GM19372 (cell line): ENCODE measurements at regions not wholly inside any gene's neighbourhood (a gene's known extent, or its start where the extent isn't known, plus 50 kb on each side); places are given as distances from the start of the nearest gene placed in this dataset.
"Not testable (repeated sequence)": the region's sequence is repeated elsewhere in the genome, so short reads cannot be mapped to it uniquely, and the experiment has no call there.

Source experiments
- ATAC-seq: cut with Tn5 transposase; IDR thresholded peaks from one replicate; pipeline ENCODE4 v1.9.1; 2021; ENCODE audit warnings: mild to moderate bottlenecking, low read depth, moderate library complexity; ENCODE audit not compliant: unreplicated experiment

DNA sequence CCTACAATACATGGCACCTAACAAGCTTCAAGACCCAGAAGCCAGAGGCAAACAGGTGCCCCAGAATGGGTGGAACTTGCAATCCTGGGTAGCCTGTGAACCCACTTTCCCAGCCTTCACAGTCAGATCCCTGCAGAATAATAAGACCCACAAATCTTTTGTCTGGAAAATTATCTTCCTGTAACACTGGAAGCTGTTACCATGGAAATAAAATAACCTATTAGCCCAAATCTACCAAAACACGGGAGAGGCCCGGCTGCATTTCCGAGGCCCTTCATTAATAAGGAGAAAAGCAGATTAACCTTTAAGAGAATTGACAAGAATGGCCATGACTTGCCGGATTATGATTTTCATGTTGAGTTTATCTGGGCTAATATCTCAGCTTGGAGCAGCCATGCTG lies 256.1 kb upstream of the PROK2 start:
- ATAC-seq, result no peak

DNA sequence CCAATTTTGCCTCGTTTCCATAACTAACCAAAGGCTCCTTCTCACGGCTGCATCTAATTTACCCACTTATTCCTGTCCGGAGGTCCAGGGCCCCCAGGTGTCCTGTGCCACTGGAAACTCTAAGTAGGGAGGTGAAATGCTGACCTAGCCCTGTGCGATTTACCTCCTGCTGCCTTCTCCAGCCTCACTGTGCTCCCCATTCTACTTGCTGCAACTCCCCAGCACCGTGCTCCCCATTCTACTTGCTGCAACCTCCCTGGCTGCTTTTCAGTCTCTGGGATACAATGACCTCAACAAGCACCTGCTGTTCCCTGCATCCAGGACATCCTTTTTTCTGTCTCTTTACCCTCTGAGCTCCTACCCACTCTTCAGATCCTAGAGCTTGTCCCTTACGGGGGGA lies 254.7 kb upstream of the PROK2 start:
- ATAC-seq, result no peak

DNA sequence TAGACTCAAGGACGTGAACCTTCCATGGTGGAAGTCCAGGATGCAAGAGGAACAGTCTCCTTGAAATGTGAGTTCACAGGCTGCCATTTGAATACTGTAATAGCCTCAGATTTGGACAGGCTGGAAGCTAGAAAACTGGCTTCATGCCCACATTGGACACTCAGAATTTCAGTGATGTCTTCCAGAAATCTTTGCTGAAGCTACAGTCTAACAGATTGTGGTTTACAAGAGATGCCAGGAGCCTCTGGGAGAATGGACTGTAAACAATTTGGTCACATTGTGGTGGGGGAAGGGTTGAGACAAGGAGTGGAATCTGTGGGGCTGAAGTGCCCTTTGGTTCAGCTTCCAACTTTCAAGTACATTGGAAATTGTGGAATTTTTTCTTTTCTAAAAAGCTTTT lies 252.0 kb upstream of the PROK2 start:
- ATAC-seq, result no peak

DNA sequence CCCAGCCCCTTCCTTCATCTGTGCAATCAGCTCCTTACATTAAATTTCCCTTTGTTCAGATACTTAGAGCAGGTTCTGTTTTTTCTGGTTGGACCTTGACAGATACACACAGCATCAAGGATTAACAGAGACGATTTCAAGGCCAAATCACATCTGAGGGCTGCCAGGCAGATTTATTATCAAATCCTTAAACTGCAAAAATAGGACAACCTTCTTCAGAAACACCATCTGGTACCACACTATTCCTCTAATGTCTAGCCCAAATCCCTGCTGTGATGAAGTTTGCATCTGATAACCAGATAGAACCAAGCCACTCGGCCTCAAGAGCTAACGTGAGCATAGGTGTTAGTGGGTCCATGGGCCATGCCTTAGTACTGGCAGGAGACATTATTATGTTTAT lies 250.7 kb upstream of the PROK2 start:
- no peak for ATAC-seq

DNA sequence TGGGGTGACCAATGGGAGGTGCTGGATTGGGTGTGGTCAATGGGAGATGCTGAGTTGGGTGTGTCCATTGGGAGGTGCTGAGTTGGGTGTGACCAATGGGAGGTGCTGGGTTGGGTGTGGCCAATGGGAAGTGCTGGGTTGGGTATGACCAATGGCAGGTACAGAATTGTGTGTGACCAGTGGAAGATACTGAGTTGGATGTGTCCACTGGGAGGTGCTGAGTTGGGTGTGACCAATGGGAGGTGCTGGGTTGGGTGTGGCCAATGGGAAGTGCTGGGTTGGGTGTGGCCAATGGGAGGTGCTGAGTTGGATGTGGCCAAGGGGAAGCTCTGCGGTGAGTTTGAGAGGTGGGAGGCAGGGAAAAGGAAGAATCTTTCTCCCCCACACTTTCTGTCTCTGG lies 250.0 kb upstream of the PROK2 start:
- ATAC-seq, result no peak

DNA sequence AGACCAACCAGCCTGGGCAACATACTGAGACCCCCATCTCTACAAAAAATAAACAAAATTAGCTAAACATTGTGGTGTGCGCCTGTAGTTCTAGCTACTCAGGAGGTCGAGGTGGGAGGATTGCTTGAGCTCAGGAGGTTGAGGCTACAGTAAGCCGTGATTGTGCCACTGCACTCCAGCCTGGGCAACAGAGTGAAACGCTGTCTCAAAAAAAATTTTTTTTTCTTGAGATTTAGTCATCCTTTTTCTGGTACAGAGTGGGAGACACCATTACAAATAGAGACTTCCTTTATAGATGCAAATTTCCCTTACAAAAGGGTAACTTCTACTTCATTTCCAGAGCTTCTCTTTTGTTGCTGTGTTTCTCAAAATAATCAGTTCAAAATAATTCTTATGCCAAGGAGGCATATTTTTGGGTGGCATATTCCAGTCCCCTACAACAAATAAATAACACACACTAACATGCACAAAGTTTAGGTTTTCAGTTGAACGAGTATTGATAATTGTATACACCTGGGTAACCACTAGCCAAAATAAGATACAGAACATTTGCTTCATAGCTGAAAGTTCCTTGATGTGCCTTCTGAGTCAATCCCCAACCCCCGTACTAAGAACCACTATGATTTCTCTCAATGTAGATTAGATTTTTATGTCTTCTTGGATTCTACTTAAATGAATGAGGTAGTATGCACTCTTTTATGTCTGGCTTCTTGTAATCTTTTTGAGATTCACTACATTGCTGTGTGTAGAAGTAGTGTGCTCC lies 248.9 kb upstream of the PROK2 start:
- ATAC-seq, result no peak

DNA sequence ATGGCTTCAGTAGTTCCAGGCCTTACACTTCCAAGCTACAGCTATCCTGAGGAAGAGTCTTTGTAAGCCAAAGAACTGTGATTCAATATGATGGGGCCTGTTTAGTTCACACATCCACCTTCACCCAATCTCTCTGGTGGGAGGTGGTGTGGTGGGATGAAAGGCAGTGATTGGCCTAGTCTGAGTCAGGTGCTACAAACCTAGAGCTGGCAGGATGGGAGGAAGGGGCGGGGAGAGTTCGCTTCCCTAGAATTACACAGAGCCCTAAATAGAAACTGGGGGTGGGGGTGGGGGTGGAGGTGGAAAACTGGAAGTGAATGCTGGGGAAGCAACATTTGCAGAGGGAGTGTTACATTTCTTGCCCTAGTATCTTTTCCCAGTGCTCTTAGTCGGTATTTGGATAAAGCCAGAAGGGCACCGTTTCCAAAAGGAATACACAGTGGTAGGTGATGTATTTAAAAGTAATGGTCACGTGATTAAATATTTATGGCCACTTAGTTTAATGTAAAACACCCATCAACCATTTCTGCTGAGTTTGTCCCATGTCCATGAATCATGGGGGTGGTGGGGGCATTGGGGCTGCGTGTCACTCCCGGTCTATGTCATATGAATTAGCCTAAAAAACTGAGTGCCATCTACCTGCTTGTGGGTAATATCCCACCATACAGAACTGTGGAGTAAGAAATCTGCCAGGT lies 247.6 kb upstream of the PROK2 start:
- ATAC-seq, result no peak

DNA sequence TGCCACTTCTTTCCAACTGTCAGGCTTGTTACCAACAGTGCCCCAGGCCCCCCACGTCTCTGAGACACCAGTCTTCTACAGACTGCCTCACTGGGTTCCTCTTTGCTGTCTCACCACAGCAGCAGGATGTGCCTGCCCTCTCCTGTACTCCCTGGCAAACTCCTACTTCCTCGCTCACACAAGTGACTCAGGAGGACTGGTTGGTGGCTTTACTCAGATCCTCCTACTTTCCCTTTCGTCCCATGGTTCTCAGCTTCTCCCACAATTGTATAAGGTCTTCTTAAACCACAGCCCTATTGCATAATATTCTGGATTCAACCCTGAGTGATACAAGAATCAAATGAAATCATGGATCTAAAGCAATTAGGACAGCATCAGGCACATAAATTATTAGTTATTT lies 246.6 kb upstream of the PROK2 start:
- no peak for ATAC-seq

DNA sequence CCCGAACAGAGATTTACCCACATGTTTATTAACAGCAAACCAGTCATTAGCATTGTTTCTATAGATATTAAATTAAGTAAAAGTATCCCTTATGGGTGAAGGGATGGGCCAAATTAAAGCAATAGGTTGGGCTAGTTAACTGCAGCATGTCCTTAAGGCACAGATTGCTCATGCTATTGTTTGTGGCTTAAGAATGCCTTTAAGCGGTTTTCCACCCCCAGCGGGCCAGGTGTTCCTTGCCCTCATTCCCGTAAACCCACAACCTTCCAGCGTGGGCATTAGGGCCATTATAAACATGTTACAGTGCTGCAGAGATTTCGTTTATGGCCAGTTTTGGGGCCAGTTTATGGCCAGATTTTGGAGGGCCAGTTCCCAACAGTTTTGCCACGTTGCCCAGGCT lies 245.3 kb upstream of the PROK2 start:
- ATAC-seq, result not testable (repeated sequence)

DNA sequence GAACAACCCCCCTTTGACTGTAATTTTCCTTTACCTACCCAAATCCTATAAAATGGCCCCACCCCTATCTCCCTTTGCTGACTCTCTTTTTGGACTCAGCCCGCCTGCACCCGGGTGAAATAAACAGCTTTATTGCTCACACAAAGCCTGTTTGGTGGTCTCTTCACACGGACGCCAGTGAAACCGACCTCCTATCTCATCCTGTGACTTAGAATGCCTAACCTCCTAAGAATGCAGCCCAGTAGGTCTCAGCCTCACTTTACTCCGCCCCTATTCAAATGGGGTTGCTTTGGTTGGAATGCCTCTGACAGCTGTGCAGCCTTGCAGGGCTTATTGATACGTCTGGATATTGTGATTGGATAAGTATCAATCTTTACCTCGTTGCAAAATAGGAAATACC lies 243.8 kb upstream of the PROK2 start:
- ATAC-seq, result not testable (repeated sequence)

DNA sequence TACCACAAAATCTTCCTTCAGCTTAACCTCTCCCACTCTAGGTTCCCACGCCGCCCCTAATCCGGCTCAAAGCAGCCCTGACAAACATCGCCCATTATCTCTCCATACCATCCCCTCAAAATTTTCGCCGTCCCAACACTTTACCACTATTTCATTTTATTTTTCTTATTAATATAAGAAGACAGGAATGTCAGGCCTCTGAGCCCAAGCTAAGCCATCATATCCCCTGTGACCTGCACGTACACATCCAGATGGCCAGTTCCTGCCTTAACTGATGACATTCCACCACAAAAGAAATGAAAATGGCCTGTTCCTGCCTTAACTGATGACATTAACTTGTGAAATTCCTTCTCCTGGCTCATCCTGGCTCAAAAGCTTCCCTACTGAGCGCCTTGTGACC lies 243.4 kb upstream of the PROK2 start:
- not testable (repeated sequence) for ATAC-seq

DNA sequence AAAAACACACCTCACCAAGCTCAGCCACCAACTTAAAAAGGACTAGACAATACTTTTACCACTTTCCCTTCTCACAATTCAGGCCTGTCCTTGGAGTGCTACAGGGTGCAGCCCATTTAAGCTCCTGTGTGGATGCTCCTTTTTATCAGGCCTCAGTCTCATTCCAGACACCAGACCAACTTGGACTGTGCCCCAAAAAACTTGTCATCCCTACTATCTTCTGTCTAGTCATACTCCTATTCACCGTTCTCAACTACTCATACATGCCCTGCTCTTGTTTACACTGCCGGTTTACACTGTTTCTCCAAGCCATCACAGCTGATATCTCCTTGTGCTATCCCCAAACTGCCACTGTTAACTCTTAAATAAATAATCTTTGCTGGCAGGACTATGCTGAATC lies 242.8 kb upstream of the PROK2 start:
- not testable (repeated sequence) for ATAC-seq

DNA sequence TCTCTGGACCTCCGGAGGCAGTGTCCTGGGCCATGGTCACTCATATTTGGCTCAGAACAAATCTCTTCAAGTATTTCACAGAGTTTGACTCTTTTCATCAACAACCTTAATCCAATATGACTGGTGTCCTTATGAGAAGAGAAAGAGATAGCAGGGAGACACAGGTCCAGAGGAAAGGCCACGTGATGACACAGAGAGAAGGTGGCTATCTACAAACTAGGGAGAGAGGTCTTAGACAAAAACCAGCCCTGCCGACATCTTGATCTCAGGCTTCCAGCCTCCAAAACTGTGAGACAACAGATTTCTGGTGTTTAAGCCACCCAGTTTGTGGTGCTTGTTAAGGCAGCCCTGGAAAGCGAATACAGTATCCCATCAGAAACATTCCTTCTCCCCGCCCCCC lies 237.1 kb upstream of the PROK2 start:
- ATAC-seq, result no peak

DNA sequence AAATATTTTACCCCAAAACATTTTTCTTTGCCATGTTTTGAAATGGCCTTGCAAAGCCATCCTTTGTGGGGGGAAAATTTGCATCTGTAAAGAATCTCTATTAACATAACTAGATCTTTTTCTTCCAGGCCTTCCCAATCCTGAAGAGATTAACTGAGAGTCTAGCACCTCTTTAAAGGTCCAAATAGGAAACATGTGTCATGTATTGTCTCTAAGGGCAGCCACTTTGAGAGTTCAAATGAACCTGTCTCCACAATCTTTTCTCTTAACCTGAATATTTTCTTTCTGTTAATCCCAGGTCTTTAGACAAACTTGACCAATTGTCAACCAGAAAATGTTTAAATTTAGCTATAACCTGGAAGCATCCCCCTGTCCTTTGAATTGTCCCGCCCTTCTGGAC lies 236.6 kb upstream of the PROK2 start:
- no peak for ATAC-seq

DNA sequence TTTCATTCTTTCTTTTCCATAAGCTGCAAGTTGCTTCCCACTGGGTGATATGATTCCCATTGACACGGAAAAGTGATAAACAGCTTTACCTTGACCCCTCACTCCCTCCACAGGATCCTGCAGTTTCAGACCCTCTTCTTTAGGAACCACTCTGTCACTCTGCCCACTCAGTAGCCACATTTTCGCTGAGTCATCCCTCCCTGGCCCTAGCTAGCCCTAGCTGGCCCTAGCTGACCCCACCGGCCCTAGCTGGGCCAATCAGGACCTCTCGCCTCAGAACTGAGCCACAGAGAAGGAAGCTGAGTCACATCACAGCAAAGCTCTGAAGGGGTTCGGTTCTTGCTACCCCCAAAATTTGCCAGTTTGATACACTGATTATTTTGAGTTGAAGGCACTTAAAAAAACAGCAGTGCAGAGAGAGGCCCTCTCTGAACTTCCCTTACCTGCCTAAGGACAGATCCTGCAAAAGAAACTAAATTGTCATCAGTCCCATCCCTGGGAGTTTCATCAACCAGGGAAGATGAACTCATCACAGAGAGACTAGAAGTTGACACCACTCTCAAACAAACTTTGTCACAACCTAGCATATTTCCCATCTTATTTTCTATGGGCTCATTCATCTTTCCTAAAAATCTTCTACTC lies 233.5 kb upstream of the PROK2 start:
- ATAC-seq, result no peak

DNA sequence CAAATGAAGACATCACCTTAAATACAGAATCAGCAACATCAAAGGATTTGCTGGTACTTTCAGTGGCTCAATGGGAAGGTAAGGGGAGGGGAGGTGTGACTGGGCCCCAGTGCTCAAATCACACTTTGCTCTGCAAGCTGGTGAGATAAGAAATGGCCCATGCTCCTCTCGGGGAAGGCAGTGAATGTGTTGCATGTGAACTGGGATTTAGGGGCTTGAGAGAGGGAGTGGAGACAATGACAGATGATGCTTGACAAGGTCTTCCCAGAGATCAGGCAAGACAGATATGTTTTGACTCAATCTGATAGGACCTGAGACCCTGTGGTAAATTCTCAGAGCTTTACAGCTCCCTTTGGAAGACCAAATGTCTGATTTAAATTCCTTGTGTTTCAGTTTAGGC lies 233.0 kb upstream of the PROK2 start:
- no peak for ATAC-seq

DNA sequence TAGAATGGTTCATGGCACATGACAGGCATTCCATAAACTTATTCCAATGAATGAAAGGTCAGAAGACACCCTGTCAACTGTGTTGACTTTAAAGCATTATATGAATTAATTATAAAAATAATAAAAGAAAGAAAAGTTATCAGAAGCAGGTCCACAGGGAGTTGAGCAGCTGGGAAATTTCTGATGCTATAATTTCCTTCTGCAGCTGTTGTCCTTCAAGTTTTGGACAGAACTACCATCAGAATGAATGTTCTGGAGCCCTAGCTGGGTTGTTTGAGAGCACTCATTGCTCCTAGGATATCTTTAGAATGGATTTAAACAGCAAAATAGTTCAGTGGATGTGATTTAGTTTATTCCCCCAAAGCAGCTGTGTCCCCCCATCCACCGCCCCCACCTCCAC lies 232.4 kb upstream of the PROK2 start:
- no peak for ATAC-seq

DNA sequence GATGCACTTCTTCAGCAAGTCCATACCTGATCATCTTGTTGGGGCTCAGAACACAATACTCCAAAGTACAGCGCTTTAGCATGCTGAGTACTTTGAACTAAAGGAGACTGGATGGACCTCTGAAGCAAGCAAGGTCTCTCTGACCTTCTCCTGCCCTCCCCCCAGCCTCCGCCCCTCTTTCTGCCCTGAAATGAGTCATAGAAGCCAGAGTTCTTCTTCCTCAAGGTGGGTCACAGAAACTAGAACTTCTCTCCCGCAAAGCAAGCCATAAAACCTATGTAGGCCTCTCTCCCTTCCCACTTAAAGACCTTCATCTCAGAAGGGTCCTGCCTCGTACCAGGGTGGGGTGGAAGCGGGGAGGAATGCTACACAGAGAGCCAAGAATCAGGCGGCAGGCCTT lies 230.5 kb upstream of the PROK2 start:
- ATAC-seq, result no peak

DNA sequence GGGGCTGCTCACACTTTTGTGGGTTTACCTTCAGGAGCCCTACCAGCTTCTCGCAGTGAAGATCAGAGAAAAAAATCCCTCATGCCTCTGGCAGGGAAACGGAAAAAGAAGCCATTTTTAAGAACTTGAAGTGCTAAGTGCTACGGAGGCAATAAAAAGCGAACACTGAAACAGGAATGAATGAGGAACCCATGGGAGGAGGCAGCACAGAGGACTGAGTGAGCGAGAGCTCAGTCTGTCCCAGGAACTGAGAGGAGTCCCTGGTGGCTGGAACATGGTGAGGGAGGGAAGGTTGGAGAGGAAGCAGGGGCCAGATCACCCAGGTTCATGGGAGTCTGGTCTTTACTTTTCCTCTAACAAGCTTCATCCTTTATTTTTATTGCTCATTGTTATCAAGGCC lies 228.1 kb upstream of the PROK2 start:
- no peak for ATAC-seq

DNA sequence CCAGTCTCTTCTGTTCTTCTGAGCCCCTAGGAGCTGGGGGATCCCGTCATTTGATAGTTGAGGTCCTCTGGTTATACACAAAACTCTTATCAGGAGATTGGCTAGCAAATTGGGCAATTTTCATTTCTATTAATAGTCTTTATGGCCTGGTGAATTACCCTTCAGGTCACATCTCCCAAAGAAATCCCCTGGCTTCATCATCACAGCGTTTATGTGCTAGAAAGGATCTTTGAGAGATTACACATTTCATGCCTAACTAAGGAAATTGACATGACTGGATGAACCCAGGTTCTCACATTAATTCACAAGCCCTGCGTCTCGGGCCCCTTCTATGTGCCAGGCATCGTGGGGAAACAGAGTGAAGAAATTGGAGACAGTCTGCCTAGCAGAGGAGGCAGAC lies 227.4 kb upstream of the PROK2 start:
- ATAC-seq, result no peak

DNA sequence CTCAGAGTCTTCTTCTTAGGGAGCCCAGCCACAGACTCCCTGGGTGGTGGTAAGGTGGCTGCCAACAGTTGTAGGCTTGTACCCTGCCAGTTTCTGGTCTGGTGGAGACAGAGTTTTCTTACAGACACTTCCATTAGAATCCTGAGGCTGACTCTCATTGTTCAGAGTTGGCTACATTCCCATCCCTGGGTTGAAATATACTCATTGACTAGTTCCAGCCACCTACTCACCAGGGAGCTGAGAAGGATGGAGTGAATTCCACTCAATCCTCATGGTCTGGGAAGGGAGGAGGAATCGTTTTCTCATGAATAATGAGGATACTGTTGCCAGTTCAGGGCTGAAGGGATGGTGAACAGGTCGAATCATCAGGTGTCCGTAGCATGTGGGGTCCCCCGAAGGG lies 226.5 kb upstream of the PROK2 start:
- ATAC-seq, result no peak
